HCT116 (cell line): ENCODE measurements at regions not wholly inside any gene's neighbourhood (a gene's known extent, or its start where the extent isn't known, plus 50 kb on each side); places are given as distances from the start of the nearest gene placed in this dataset.

Experiments
- ATAC-seq: fragments of 200-7000 bp; cut with Tn5 transposase; 2 replicates; pipeline ENCODE4 v1.9.1; 2020; ENCODE audit warnings: mild to moderate bottlenecking, moderate library complexity
- BruUV-seq: library from RNA; stranded (reverse); fragments of 400-500 nt; replicated peaks from 2 replicates; lab custom pipeline; 2021; lab: Mats Ljungman, UMichigan
- CTCF ChIA-PET: fragments of 300-600 bp; sonication (Branson Sonifier 250); formaldehyde crosslinking; loops from one replicate; lab custom pipeline; 2021; ENCODE audit warnings: antibody characterized with exemption; lab: Charles Lee
- POLR2A ChIA-PET: fragments of 300-600, 350-600 bp; sonication (Branson Sonifier 250); formaldehyde crosslinking; loops from one replicate; lab custom pipeline; 2021; ENCODE audit warnings: antibody characterized with exemption; lab: Charles Lee
- RAD21 ChIA-PET, 2 experiments: fragments of 300-600 bp; sonication (Branson Sonifier 250); formaldehyde crosslinking; loops; one replicate each; lab custom pipeline; 2023; ENCODE audit warnings: low total read pairs in 2 of 2; ENCODE audit not compliant: uncharacterized antibody in 2 of 2, unreplicated experiment in 2 of 2, low non-redundant PET in 1 of 2; lab: Charles Lee
- DNase-seq: peaks from one replicate; pipeline ENCODE4 v3.0.0-alpha.2; 2010; ENCODE audit warnings: low read depth, low spot score
- H2AFZ ChIP-seq: fragments of 200-600 bp; shearing (Covaris generic), sonication (generic); 2 replicates; pipeline ENCODE4 v1.6.1; 2017; ENCODE audit warnings: low read depth, mixed run types, mixed read lengths, antibody characterized with exemption, low read length; ENCODE audit not compliant: poor library complexity, severe bottlenecking
- H3K27ac ChIP-seq: 2 replicates; pipeline ENCODE4 v1.5.1; 2012; ENCODE audit warnings: low read depth, low read length
- H3K27me3 ChIP-seq: fragments of 200-600 bp; sonication (generic); 2 replicates; pipeline ENCODE4 v1.6.1; 2016; ENCODE audit warnings: mixed run types, low read length, mixed read lengths; ENCODE audit not compliant: insufficient read depth
- H3K36me3 ChIP-seq, 2 experiments: fragments of 200-500 bp in 1 of 2; fragments of 200-600 bp in 1 of 2; sonication (Bioruptor generic) in 1 of 2; sonication (generic) in 1 of 2; 2 replicates each; pipeline versions ENCODE4 v1.5.1 to v1.6.1; 2014 to 2016; ENCODE audit warnings: low read length in 2 of 2, inconsistent platforms in 1 of 2, mixed read lengths in 1 of 2, mixed run types in 1 of 2; ENCODE audit not compliant: insufficient read depth in 2 of 2, control insufficient read depth in 1 of 2
- H3K4me1 ChIP-seq, 2 experiments: fragments of 200-600 bp in 1 of 2; sonication (generic) in 1 of 2; 2 replicates each; pipeline versions ENCODE4 v1.5.1 to v1.6.1; 2012 to 2017; ENCODE audit warnings: low read length in 2 of 2, inconsistent platforms in 1 of 2, mild to moderate bottlenecking in 1 of 2, mixed read lengths in 1 of 2, mixed run types in 1 of 2, moderate library complexity in 1 of 2; ENCODE audit not compliant: insufficient read depth in 2 of 2, control insufficient read depth in 1 of 2
- H3K4me2 ChIP-seq: fragments of 200-600 bp; sonication (generic); 2 replicates; pipeline ENCODE4 v1.6.1; 2017; ENCODE audit warnings: mixed run types, low read length, mixed read lengths
- H3K4me3 ChIP-seq, 2 experiments: fragments of 200-600 bp in 1 of 2; sonication (generic) in 1 of 2; replicated peaks in 1 of 2; 2 replicates each; pipeline ENCODE4 v1.5.1; 2011 to 2016; ENCODE audit warnings: low read length in 2 of 2, control low read depth in 1 of 2, low read depth in 1 of 2, mild to moderate bottlenecking in 1 of 2, mixed read lengths in 1 of 2, mixed run types in 1 of 2
- H3K79me2 ChIP-seq: fragments of 200-600 bp; sonication (generic); 2 replicates; pipeline ENCODE4 v1.6.1; 2017; ENCODE audit warnings: mild to moderate bottlenecking, mixed run types, low read length, moderate library complexity, mixed read lengths; ENCODE audit not compliant: insufficient read depth
- H3K9ac ChIP-seq: fragments of 200-600 bp; sonication (generic); 2 replicates; pipeline ENCODE4 v1.6.1; 2016; ENCODE audit warnings: low read length, mixed read lengths
- H3K9me2 ChIP-seq: fragments of 200-600 bp; sonication (generic), shearing (Covaris generic); 2 replicates; pipeline ENCODE4 v1.6.1; 2017; ENCODE audit warnings: mixed run types, mild to moderate bottlenecking, moderate library complexity; ENCODE audit not compliant: insufficient read depth
- H3K9me3 ChIP-seq, 2 experiments: fragments of 200-500 bp in 1 of 2; fragments of 200-600 bp in 1 of 2; sonication (Bioruptor generic) in 1 of 2; sonication (generic) in 1 of 2; 2 replicates each; pipeline ENCODE4 v1.6.1; 2014 to 2017; ENCODE audit warnings: low read length in 2 of 2, mixed read lengths in 2 of 2, inconsistent platforms in 1 of 2, low read depth in 1 of 2, mild to moderate bottlenecking in 1 of 2, mixed run types in 1 of 2, moderate library complexity in 1 of 2; ENCODE audit not compliant: control insufficient read depth in 1 of 2, insufficient read depth in 1 of 2
- H4K20me1 ChIP-seq: fragments of 200-600 bp; sonication (generic), shearing (Covaris generic); 2 replicates; pipeline ENCODE4 v1.6.1; 2017; ENCODE audit warnings: mixed run types, mild to moderate bottlenecking, moderate library complexity; ENCODE audit not compliant: insufficient read depth
- ATF3 ChIP-seq: IDR thresholded peaks from 2 replicates; pipeline ENCODE4 v1.6.1; 2012
- CBX3 ChIP-seq: IDR thresholded peaks from 2 replicates; pipeline ENCODE4 v1.6.1; 2012; ENCODE audit warnings: low read depth
- CEBPB ChIP-seq: IDR thresholded peaks from 2 replicates; pipeline ENCODE4 v1.6.1; 2012; ENCODE audit warnings: low read depth
- EGR1 ChIP-seq: IDR thresholded peaks from 2 replicates; pipeline ENCODE4 v1.6.1; 2012; ENCODE audit warnings: low read depth
- EZH2 ChIP-seq: fragments of 200-600 bp; sonication (generic); IDR thresholded peaks from 2 replicates; pipeline ENCODE4 v1.6.1; 2017; ENCODE audit warnings: antibody characterized with exemption, mixed run types
- EZH2phosphoT487 ChIP-seq: fragments of 200-600 bp; IDR thresholded peaks from 2 replicates; pipeline ENCODE4 v1.6.1; 2018; ENCODE audit warnings: antibody characterized with exemption, borderline replicate concordance
- POLR2A ChIP-seq: IDR thresholded peaks from 2 replicates; pipeline ENCODE4 v1.7.0; 2011; ENCODE audit warnings: borderline replicate concordance; ENCODE audit not compliant: insufficient read depth, insufficient read length; ENCODE audit errors: extremely low read depth
- POLR2AphosphoS5 ChIP-seq: IDR thresholded peaks from 2 replicates; pipeline ENCODE4 v1.6.1; 2011; ENCODE audit warnings: mild to moderate bottlenecking, low read depth, low read length, moderate library complexity
- RAD21 ChIP-seq: IDR thresholded peaks from 2 replicates; pipeline ENCODE4 v1.6.1; 2012; ENCODE audit warnings: low read depth, mild to moderate bottlenecking
- SIN3A ChIP-seq: IDR thresholded peaks from 2 replicates; pipeline ENCODE4 v1.6.1; 2012; ENCODE audit warnings: low read depth
- SP1 ChIP-seq: IDR thresholded peaks from 2 replicates; pipeline ENCODE4 v1.6.1; 2012; ENCODE audit warnings: low read depth
- TCF7L2 ChIP-seq: IDR thresholded peaks from 2 replicates; pipeline ENCODE4 v1.7.0; 2011; ENCODE audit warnings: borderline replicate concordance, inconsistent platforms; ENCODE audit not compliant: insufficient read depth, insufficient read length; ENCODE audit errors: extremely low read depth
- YY1 ChIP-seq: IDR thresholded peaks from 2 replicates; pipeline ENCODE4 v1.6.1; 2011; ENCODE audit warnings: low read length, low read depth, moderate library complexity, mild to moderate bottlenecking; ENCODE audit not compliant: insufficient replicate concordance; ENCODE audit errors: extremely low read depth
- ZFX ChIP-seq: fragments of 450-650 bp; IDR thresholded peaks from 2 replicates; pipeline ENCODE4 v1.6.1; 2017
- intact Hi-C: fragments of 100-400 bp; cut with micrococcal nuclease; formaldehyde crosslinking; loops from 2 replicates; pipeline ENCODE4 v1.10.0; 2022
- TF ChIP-seq, protein P1 (sequence below): IDR thresholded peaks from 2 replicates; pipeline ENCODE4 v1.6.1; 2012

DNA sequence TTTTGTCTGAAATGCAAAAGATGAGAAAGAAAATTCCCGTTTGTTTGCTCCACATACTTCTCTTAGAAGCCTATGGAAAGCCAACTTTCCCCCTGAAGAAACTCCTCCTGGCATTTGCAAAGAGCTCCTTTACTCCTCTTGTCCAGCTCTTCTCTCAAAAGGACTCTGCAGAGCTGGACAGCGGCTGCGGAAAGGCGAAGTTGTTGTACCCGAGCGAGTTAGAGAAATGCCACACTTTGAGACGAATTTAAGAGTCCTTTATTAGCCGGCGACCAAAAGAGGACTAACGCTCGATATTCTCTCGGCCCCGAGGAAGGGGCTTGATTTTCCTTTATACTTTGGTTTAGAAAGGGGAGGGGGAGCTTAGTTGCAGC lies 157.8 kb downstream of the TRIM27 start:
- Histone ChIP-seq H3K4me1 (peaks cover 1 to 13% of the 10 kb centered on the region in 2 experiments; a peak in 3 of 4 replicates), H3K4me3 (no peak overlapping the region), H3K27me3 (no peaks in the 10 kb centered on the region), H3K4me2 (no peak overlapping the region), H3K9me3 (no peaks in the 10 kb centered on the region), H3K36me3 (no peaks in the 10 kb centered on the region), H3K79me2 (no peaks in the 10 kb centered on the region), H3K9me2 (no peaks in the 10 kb centered on the region), H2AFZ (no peak overlapping the region), H3K9ac (no peak overlapping the region), H3K27ac (no peak overlapping the region), H4K20me1 (no peaks in the 10 kb centered on the region)
- DNase-seq, result no peak
- TF ChIP-seq TCF7L2 (no peak), CEBPB (no peak), ZFX (no peak), EZH2phosphoT487 (no peak), EZH2 (no peak), RAD21 (no peak), POLR2A (no peak), SIN3A (no peak), POLR2AphosphoS5 (no peak), EGR1 (no peak), CBX3 (no peak), SP1 (no peak), ATF3 (no peak), YY1 (no peak)
- TF ChIP-seq, protein P1, sequence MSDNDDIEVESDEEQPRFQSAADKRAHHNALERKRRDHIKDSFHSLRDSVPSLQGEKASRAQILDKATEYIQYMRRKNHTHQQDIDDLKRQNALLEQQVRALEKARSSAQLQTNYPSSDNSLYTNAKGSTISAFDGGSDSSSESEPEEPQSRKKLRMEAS, result no peak
- intact Hi-C loops, result no loop called here
- no peak for ATAC-seq
- BruUV-seq, result no TSS peak
- RAD21 ChIA-PET, result no interaction called here
- CTCF ChIA-PET, result no interaction called here
- POLR2A ChIA-PET, result interaction anchor here (1.2 kb wide), 1 partner anchor 9 kb away, joined by 3 read pairs; no protein-coding TSS in a partner anchor
